ENCODE measurements at regions not wholly inside any gene's neighbourhood (a gene's known extent, or its start where the extent isn't known, plus 50 kb on each side); places are given as distances from the start of the nearest gene placed in this dataset.

- no peaks in the 10 kb centered on the region for H3K4me1 ChIP-seq
- H3K9me3 ChIP-seq = no peaks in the 10 kb centered on the region
- no peak overlapping the region for H3K4me3 ChIP-seq
- H3K36me3 ChIP-seq = no peaks in the 10 kb centered on the region
- DNase-seq = no peak
- no peak for TF ChIP-seq CTCF (IDR thresholded peaks at IDR 0.05)
- TF ChIP-seq POLR2A (IDR thresholded peaks at IDR 0.05) = no peak
- intact Hi-C loops (cut with DNase I; ENCODE audit: low total_unique reads) = no loop called here
- no peak overlapping the region for H3K27ac ChIP-seq
- H3K27me3 ChIP-seq = no peaks in the 10 kb centered on the region
Observed at GRCh38 chr16:48105976-48106375, 49.8 kb downstream of the ABCC12 start.

GRCh38 chr16:48105456-48105855, 50.3 kb downstream of the ABCC12 start:
- Histone ChIP-seq H3K4me1 (no peaks in the 10 kb centered on the region), H3K4me3 (no peak overlapping the region), H3K27me3 (no peaks in the 10 kb centered on the region), H3K9me3 (no peaks in the 10 kb centered on the region), H3K36me3 (no peaks in the 10 kb centered on the region), H3K27ac (no peak overlapping the region)
- DNase-seq = no peak
- TF ChIP-seq CTCF (IDR thresholded peaks at IDR 0.05) (no peak), POLR2A (IDR thresholded peaks at IDR 0.05) (no peak)
- intact Hi-C loops (cut with DNase I; ENCODE audit: low total_unique reads) = no loop called here

DNA sequence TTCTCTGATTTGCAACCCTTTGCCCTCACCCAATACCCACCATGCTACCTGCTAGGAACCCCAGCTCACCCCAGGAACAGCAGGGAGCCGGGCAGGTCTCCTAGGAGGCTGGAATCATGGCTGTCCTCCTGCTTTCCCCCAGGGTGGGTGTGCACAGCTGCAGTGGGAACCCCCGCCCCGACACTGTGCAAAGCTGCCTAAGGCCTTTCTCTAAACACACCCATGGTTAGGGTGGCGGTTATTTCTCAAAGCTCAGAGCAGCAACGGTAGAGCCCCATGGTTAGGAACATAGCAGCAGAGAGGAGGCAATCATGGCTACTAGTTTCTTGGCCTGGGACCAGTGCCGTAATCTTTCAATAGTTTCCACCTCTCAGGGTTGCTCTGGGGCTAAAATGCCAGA, 52.2 kb downstream of the ABCC12 start:
- Histone ChIP-seq H3K4me1 (no peaks in the 10 kb centered on the region), H3K27me3 (no peaks in the 10 kb centered on the region), H3K27ac (no peak overlapping the region), H3K4me3 (no peak overlapping the region), H3K36me3 (no peaks in the 10 kb centered on the region), H3K9me3 (no peaks in the 10 kb centered on the region)
- DNase-seq = no peak
- intact Hi-C loops (cut with DNase I; ENCODE audit: low total_unique reads) = no loop called here
- TF ChIP-seq POLR2A (IDR thresholded peaks at IDR 0.05) = no peak
- TF ChIP-seq CTCF (IDR thresholded peaks at IDR 0.05) = no peak

GRCh38 chr16:48102083-48103008, 53.4 kb downstream of the ABCC12 start:
- TF ChIP-seq POLR2A (IDR thresholded peaks at IDR 0.05) = no peak
- TF ChIP-seq CTCF (IDR thresholded peaks at IDR 0.05) = no peak
- Histone ChIP-seq H3K27me3 (no peaks in the 10 kb centered on the region), H3K36me3 (no peaks in the 10 kb centered on the region), H3K4me3 (no peak overlapping the region), H3K4me1 (no peaks in the 10 kb centered on the region), H3K9me3 (no peaks in the 10 kb centered on the region), H3K27ac (no peak overlapping the region)
- DNase-seq = no peak
- intact Hi-C loops (cut with DNase I; ENCODE audit: low total_unique reads) = no loop called here

- Histone ChIP-seq H3K27ac (no peak overlapping the region), H3K4me1 (no peaks in the 10 kb centered on the region), H3K9me3 (no peaks in the 10 kb centered on the region), H3K27me3 (no peaks in the 10 kb centered on the region), H3K36me3 (no peaks in the 10 kb centered on the region), H3K4me3 (no peak overlapping the region)
- intact Hi-C loops (cut with DNase I; ENCODE audit: low total_unique reads) = no loop called here
- TF ChIP-seq POLR2A (IDR thresholded peaks at IDR 0.05) = no peak
- no peak for TF ChIP-seq CTCF (IDR thresholded peaks at IDR 0.05)
- DNase-seq = no peak
Observed at GRCh38 chr16:48101069-48101674, 54.6 kb downstream of the ABCC12 start.
